Kidney (tissue), 13 donors: ENCODE measurements at regions not wholly inside any gene's neighbourhood (a gene's known extent, or its start where the extent isn't known, plus 50 kb on each side); places are given as distances from the start of the nearest gene placed in this dataset.
"Not testable (repeated sequence)": the region's sequence is repeated elsewhere in the genome, so short reads cannot be mapped to it uniquely, and the experiment has no call there.

Experiments
- DNase-seq, 5 donors: peaks; one replicate each; pipeline ENCODE4 v3.0.0-alpha.2; 2013 to 2020
- FAIRE-seq: peaks from 2 replicates; lab custom pipeline; 2012; peaks lifted over from hg19 to GRCh38; lab: Jason Lieb, UNC
- H3K27ac ChIP-seq, 2 donors: one replicate each; pipeline ENCODE4 v1.7.0; 2013; ENCODE audit warnings: low read depth in 2 of 2, low read length in 2 of 2, inconsistent platforms in 1 of 2
- H3K27me3 ChIP-seq: one replicate; pipeline ENCODE4 v1.7.1; 2013; ENCODE audit warnings: low read length, inconsistent platforms; ENCODE audit not compliant: control insufficient read depth, insufficient read depth
- H3K36me3 ChIP-seq, 3 donors: one replicate each; pipeline versions ENCODE4 v1.7.0 to v1.7.1; 2013; ENCODE audit warnings: low read length in 3 of 3, control low read depth in 1 of 3, inconsistent platforms in 1 of 3; ENCODE audit not compliant: insufficient read depth in 3 of 3, control insufficient read depth in 2 of 3
- H3K4me1 ChIP-seq, 3 donors: one replicate each; pipeline versions ENCODE4 v1.7.0 to v1.7.1; 2013; ENCODE audit warnings: low read length in 3 of 3, inconsistent platforms in 1 of 3, low read depth in 1 of 3; ENCODE audit not compliant: control insufficient read depth in 2 of 3, insufficient read depth in 2 of 3
- H3K4me3 ChIP-seq, 3 donors: one replicate each; pipeline versions ENCODE4 v1.7.0 to v1.8.1; 2013; ENCODE audit warnings: low read length in 3 of 3, control low read depth in 1 of 3, inconsistent platforms in 1 of 3
- H3K9ac ChIP-seq, 3 donors: one replicate each; pipeline versions ENCODE4 v1.7.0 to v1.7.1; 2013; ENCODE audit warnings: low read length in 3 of 3, control low read depth in 1 of 3, inconsistent platforms in 1 of 3
- H3K9me3 ChIP-seq, 3 donors: one replicate each; pipeline versions ENCODE4 v1.7.0 to v1.7.1; 2013; ENCODE audit warnings: low read length in 3 of 3, control low read depth in 1 of 3, inconsistent platforms in 1 of 3; ENCODE audit not compliant: control insufficient read depth in 2 of 3, insufficient read depth in 1 of 3
- CTCF ChIP-seq: IDR thresholded peaks from 3 replicates; pipeline ENCODE4 v1.5.1; 2012; ENCODE audit warnings: mild to moderate bottlenecking, moderate library complexity, borderline replicate concordance; ENCODE audit not compliant: insufficient read depth; ENCODE audit errors: extremely low read depth
- intact Hi-C: fragments of 100-400 bp; cut with DNase I; formaldehyde crosslinking; loops from one replicate; pipeline ENCODE4 v1.11.1; 2022
- donor health status: control.
- donor health status: control.
- donor health status: control.
- donor health status: control.
- donor health status: control.
- donor health status: DM: yes; HTN: yes; CAD: no.
- donor health status: Normal renal cell carcinoma (clear cell type).

- no peaks in the 10 kb centered on the region for H3K36me3 ChIP-seq
- no peak overlapping the region for H3K4me3 ChIP-seq
- peak; percentile 29 for FAIRE-seq
- no peak for DNase-seq
- no peaks in the 10 kb centered on the region for H3K27me3 ChIP-seq
- H3K9me3 ChIP-seq: no peaks in the 10 kb centered on the region
- intact Hi-C loops: no loop called here
- no peak for TF ChIP-seq CTCF
- H3K9ac ChIP-seq: no peak overlapping the region
- no peak overlapping the region for H3K27ac ChIP-seq
- H3K4me1 ChIP-seq: no peaks in the 10 kb centered on the region
Observed at GRCh38 chr3:32632533-32633265, 52.3 kb upstream of the CNOT10 start.

DNA sequence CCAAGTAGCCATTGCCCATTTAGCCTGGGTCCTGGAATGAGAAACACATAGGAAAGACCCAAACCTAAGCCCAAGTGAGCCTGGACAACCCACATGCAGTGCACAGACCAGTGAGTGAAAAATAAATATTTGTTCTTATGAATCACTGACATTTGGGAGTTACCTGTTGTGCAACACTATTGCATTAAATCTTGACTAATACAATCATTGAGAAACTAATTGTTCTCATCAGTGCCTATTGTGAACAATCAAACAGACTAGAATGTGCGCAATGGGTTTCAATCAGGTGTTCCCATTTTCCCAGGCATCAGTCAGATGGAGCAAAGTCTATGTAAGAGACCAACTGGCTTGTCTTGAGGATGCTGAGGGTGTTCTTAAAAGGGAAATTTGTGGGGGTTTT lies 54.7 kb upstream of the CNOT10 start:
- intact Hi-C loops: no loop called here

GRCh38 chr3:32626631-32627030 lies 56.0 kb upstream of the DYNC1LI1 start:
- H3K27ac ChIP-seq: no peak overlapping the region
- no peak for DNase-seq
- no peak for TF ChIP-seq CTCF
- H3K4me3 ChIP-seq: no peak overlapping the region
- no peaks in the 10 kb centered on the region for H3K9me3 ChIP-seq
- no peak for FAIRE-seq
- intact Hi-C loops: no loop called here
- no peaks in the 10 kb centered on the region for H3K27me3 ChIP-seq
- no peaks in the 10 kb centered on the region for H3K36me3 ChIP-seq
- H3K9ac ChIP-seq: no peak overlapping the region
- H3K4me1 ChIP-seq: no peaks in the 10 kb centered on the region

More for the DNA sequence above, 54.7 kb upstream of the CNOT10 start:
- DNase-seq (no peak), FAIRE-seq (no peak)
- no peaks in the 10 kb centered on the region for H3K36me3 ChIP-seq
- no peak for TF ChIP-seq CTCF
- H3K4me3 ChIP-seq: no peak overlapping the region
- H3K27ac ChIP-seq: no peak overlapping the region
- H3K9ac ChIP-seq: no peak overlapping the region
- no peaks in the 10 kb centered on the region for H3K27me3 ChIP-seq
- no peaks in the 10 kb centered on the region for H3K9me3 ChIP-seq
- no peaks in the 10 kb centered on the region for H3K4me1 ChIP-seq

DNA sequence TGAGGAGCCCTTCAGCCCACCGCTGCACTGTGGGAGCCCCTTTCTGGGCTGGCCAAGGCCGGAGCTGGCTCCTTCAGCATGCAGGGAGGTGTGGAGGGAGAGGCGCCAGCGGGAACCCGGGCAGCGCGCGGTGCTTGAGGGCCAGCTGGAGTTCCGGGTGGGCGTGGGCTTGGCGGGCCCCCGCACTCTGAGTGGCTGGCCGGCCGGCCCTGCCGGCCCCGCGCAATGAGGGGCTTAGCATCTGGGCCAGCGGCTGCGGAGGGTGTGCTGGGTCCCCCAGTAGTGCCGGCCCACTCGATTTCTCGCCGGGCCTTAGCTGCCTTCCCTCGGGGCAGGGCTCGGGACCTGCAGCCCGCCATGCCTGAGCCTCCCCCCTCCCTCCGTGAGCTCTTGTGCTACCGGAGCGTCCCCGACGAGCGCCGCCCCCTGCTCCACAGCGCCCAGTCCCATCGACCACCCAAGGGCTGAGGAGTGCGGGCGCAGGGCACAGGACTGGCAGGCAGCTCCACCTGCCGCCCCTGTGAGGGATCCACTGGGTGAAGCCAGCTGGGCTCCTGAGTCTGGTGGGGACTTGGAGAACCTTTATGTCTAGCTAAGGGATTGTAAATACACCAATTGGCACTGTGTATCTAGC lies 55.0 kb upstream of the DYNC1LI1 start:
- intact Hi-C loops, H3K9me3 ChIP-seq, H3K9ac ChIP-seq, H3K27me3 ChIP-seq, H3K4me1 ChIP-seq, H3K4me3 ChIP-seq, H3K27ac ChIP-seq, FAIRE-seq, H3K36me3 ChIP-seq: not testable (repeated sequence)
- peak in 1 of 5 donors; percentile 66 for DNase-seq
